WI38 (cell line): ENCODE measurements at regions not wholly inside any gene's neighbourhood (a gene's known extent, or its start where the extent isn't known, plus 50 kb on each side); places are given as distances from the start of the nearest gene placed in this dataset.
"Not testable (repeated sequence)": the region's sequence is repeated elsewhere in the genome, so short reads cannot be mapped to it uniquely, and the experiment has no call there.

Experiments
- H3K4me3 ChIP-seq: 2 replicates; pipeline ENCODE4 v1.5.1; 2011; ENCODE audit warnings: low read depth, mild to moderate bottlenecking, control low read depth, low read length
- TF ChIP-seq, protein P1 (sequence below): IDR thresholded peaks from 2 replicates; pipeline ENCODE4 v1.5.1; 2012; ENCODE audit warnings: low read depth, mild to moderate bottlenecking, control low read depth, low read length

DNA sequence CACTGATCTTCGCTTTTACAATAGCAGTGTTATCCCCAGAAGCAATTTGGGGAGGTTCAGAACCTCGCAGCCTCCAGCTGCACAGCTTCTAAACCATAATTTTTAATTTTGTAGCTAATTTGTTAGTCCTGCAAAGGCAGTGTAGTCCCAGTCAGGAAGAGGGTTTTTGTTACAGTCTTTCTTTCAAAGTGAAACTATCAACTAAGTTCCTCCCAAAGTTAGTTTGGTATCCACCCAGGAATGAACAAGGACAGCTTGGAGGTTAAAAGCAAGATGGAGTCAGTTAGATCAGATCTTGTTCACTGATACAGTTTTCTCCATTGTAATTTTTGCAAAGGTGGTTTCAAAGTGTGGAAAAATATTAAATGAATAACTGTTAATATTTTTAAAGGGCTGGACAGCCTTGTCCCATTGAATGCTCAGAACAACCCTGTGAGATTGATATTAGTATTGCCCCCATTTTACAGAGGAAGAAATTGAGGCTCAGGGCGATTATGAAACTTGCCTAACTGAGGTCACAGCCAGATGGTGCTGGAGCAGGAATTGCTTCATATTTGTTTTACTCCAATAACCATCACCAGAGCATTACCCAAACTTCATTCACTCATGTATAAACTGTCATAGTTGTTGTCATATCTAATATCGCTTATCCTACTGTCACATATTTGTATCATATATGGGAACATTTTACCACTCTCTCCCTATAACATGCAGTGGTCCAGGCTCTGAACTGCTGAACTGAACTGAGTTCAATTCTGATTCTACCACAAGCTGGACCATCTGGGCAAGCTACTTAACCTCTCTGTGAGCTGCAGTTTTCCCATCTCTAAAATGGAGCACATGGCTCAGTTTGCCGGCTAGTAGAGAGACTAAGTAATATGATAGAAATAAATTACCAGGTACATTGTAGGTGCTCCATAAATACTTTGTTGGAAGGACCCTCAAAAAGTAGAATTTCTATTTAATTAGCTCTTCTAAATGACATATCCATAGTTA lies 213.8 kb downstream of the BCAS1 start:
- H3K4me3 ChIP-seq: no peak overlapping the region
- TF ChIP-seq, protein P1, sequence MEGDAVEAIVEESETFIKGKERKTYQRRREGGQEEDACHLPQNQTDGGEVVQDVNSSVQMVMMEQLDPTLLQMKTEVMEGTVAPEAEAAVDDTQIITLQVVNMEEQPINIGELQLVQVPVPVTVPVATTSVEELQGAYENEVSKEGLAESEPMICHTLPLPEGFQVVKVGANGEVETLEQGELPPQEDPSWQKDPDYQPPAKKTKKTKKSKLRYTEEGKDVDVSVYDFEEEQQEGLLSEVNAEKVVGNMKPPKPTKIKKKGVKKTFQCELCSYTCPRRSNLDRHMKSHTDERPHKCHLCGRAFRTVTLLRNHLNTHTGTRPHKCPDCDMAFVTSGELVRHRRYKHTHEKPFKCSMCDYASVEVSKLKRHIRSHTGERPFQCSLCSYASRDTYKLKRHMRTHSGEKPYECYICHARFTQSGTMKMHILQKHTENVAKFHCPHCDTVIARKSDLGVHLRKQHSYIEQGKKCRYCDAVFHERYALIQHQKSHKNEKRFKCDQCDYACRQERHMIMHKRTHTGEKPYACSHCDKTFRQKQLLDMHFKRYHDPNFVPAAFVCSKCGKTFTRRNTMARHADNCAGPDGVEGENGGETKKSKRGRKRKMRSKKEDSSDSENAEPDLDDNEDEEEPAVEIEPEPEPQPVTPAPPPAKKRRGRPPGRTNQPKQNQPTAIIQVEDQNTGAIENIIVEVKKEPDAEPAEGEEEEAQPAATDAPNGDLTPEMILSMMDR: no peak

DNA sequence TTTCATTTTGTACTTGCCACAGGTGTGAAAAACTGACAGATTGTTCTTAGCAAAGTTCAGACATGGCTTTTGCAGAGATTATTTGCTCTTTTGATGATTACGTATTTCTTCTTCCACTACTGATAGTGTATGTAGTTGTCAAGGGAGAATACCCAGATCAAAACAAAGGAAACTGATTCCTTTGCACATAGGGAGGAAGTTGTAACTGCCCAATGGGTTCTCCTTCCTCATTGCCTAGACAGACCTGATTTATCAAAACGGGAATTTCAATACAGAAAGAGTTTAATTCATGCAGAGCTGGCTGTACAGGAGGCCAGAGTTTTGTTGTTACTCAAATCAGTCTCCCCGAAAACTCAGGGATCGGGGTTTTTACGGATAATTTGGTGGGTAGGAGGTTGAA lies 214.7 kb downstream of the BCAS1 start:
- H3K4me3 ChIP-seq: no peak overlapping the region
- TF ChIP-seq, protein P1: no peak

- not testable (repeated sequence) for H3K4me3 ChIP-seq
Measured at GRCh38 chr20:53854609-53854926, 215.8 kb downstream of the BCAS1 start.

DNA sequence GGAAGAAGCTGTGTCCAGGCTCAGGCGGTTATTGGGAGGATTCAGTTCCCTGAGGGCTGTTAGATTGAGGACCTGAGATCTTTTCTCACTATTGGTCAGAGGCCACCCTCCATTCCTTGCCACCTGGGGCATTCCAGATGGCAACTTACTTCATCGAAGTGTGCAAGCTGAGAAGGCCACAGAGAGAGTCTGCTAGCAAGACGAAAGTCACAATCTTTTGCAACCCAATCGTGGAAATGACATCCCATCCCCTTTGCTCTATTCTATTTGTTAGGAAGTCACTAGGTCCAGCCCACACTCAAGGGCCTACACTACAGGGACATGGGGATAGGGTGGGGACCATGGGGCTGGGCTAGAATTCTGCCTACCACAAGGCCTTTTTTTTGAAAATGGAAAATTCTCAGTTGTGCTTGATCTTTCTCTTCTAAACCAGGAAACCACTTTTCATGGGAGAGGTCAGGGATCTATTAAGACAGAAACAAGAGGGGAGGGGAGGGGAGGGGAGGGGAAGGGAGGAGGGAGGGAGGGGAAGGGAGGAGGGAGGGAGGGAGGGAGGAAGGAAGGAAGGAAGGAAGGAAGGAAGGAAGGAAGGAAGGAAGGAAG lies 217.2 kb downstream of the BCAS1 start:
- TF ChIP-seq, protein P1: no peak
- H3K4me3 ChIP-seq: no peak overlapping the region

DNA sequence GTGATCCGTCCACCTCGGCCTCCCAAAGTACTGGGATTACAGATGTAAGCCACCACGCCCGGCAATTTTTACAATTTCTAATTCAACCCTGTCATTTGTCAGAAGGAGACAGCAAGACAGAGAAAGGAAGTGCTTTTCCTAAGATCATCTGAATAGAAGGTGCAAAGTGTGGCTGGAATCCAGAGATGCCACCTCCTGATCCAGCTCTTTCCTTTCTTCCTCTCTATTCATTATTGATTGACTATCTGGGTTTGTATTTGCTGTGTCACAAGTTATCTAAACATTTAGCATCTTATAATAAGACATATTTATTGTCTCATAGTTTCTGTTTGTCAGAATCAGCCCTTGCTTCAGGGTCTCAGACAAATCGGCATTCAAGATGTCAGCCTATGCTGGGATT lies 217.7 kb downstream of the BCAS1 start:
- TF ChIP-seq, protein P1: no peak

GRCh38 chr20:53852014-53852413 lies 218.4 kb downstream of the BCAS1 start:
- H3K4me3 ChIP-seq: no peak overlapping the region
- TF ChIP-seq, protein P1: no peak

More for the DNA sequence above, 217.7 kb downstream of the BCAS1 start:
- no peak overlapping the region for H3K4me3 ChIP-seq

GRCh38 chr20:53850319-53850718 lies 220.1 kb downstream of the BCAS1 start:
- no peak overlapping the region for H3K4me3 ChIP-seq
- TF ChIP-seq, protein P1: no peak
